ENCODE measurements at regions not wholly inside any gene's neighbourhood (a gene's known extent, or its start where the extent isn't known, plus 50 kb on each side); places are given as distances from the start of the nearest gene placed in this dataset.
"Not testable (repeated sequence)": the region's sequence is repeated elsewhere in the genome, so short reads cannot be mapped to it uniquely, and the experiment has no call there.

GRCh38 chr3:110362751-110363150, 708.9 kb upstream of the NECTIN3 start:
- DNase-seq (ENCODE audit: low spot score): no peak
- Mint-ChIP-seq H3K4me3 (no peak overlapping the region), H3K27ac (no peak overlapping the region), H3K27me3 (no peaks in the 10 kb centered on the region), H3K36me3 (no peaks in the 10 kb centered on the region), H3K9me3 (peaks cover 6% of the 10 kb centered on the region), H3K4me1 (ENCODE audit: low read depth in 2 of 2) (no peaks in the 10 kb centered on the region)
- ATAC-seq: no peak

DNA sequence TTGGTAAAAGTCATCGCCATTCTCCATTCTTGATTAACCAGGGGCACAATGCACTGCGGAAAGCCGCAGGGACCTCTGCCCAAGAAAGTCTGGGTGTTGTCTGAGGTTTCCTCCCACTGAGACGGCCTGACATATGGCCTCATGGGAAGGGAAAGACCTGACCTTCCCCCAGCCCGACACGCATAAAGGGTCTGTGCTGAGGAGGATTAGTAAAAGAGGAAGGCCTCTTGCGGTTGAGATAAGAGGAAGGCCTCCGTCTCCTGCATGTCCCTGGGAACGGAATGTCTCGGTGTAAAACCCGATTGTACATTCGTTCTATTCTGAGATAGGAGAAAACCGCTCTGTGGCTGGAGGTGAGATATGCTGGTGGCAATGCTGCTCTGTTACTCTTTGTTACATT, 704.3 kb upstream of the NECTIN3 start:
- not testable (repeated sequence) for H3K4me1 Mint-ChIP-seq (ENCODE audit: low read depth in 2 of 2); H3K27ac Mint-ChIP-seq; H3K36me3 Mint-ChIP-seq; DNase-seq (ENCODE audit: low spot score); H3K27me3 Mint-ChIP-seq; ATAC-seq; H3K4me3 Mint-ChIP-seq
- peaks cover 13% of the 10 kb centered on the region for H3K9me3 Mint-ChIP-seq

GRCh38 chr3:110375751-110376518, 695.7 kb upstream of the NECTIN3 start:
- no peak overlapping the region for H3K27ac Mint-ChIP-seq
- no peaks in the 10 kb centered on the region for H3K4me1 Mint-ChIP-seq (ENCODE audit: low read depth in 2 of 2)
- peaks cover 13% of the 10 kb centered on the region for H3K9me3 Mint-ChIP-seq
- H3K27me3 Mint-ChIP-seq: no peaks in the 10 kb centered on the region
- no peak overlapping the region for H3K4me3 Mint-ChIP-seq
- no peak for DNase-seq (ENCODE audit: low spot score)
- H3K36me3 Mint-ChIP-seq: no peaks in the 10 kb centered on the region
- no peak for ATAC-seq

DNA sequence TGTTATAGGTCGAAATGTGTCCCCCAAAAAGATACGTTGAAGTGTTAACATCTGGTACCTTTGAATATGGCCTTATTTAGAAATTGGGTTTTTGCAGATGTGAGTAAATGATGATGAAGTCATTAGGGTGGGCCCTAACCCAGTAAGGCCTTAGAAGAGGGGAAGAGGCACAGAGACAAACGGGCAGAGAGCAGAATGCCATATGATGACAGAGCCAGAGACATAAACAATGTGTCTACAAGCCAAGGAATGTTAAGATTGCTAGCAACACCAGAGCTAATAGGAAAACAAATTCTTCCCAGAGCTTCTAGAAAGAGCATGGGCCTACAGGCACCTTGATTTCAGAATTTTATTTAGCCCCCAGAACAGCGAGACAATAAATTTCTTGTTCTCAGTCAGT, 693.1 kb upstream of the NECTIN3 start:
- H3K9me3 Mint-ChIP-seq: peaks cover 4% of the 10 kb centered on the region
- no peaks in the 10 kb centered on the region for H3K4me1 Mint-ChIP-seq (ENCODE audit: low read depth in 2 of 2)
- DNase-seq (ENCODE audit: low spot score) (no peak), ATAC-seq (no peak)
- no peak overlapping the region for H3K4me3 Mint-ChIP-seq
- H3K27ac Mint-ChIP-seq: no peak overlapping the region
- H3K36me3 Mint-ChIP-seq: no peaks in the 10 kb centered on the region
- H3K27me3 Mint-ChIP-seq: no peaks in the 10 kb centered on the region

- no peak overlapping the region for H3K4me3 Mint-ChIP-seq
- no peak for ATAC-seq
- H3K9me3 Mint-ChIP-seq: peaks cover 5% of the 10 kb centered on the region
- no peak for DNase-seq (ENCODE audit: low spot score)
- H3K27me3 Mint-ChIP-seq: no peaks in the 10 kb centered on the region
- no peaks in the 10 kb centered on the region for H3K36me3 Mint-ChIP-seq
- no peaks in the 10 kb centered on the region for H3K4me1 Mint-ChIP-seq (ENCODE audit: low read depth in 2 of 2)
- H3K27ac Mint-ChIP-seq: no peak overlapping the region
Observed at GRCh38 chr3:110381992-110382391, 689.6 kb upstream of the NECTIN3 start.

- DNase-seq (ENCODE audit: low spot score): no peak
- no peak overlapping the region for H3K27ac Mint-ChIP-seq
- no peak for ATAC-seq
Observed at GRCh38 chr3:110383356-110383755, 688.3 kb upstream of the NECTIN3 start.

GRCh38 chr3:110384601-110385000, 687.0 kb upstream of the NECTIN3 start:
- DNase-seq (ENCODE audit: low spot score): no peak
- H3K27ac Mint-ChIP-seq: no peak overlapping the region
- no peaks in the 10 kb centered on the region for H3K27me3 Mint-ChIP-seq
- no peak overlapping the region for H3K4me3 Mint-ChIP-seq
- no peaks in the 10 kb centered on the region for H3K36me3 Mint-ChIP-seq
- no peaks in the 10 kb centered on the region for H3K4me1 Mint-ChIP-seq (ENCODE audit: low read depth in 2 of 2)
- no peak for ATAC-seq
- peaks cover 5% of the 10 kb centered on the region for H3K9me3 Mint-ChIP-seq

More at GRCh38 chr3:110383356-110383755, 688.3 kb upstream of the NECTIN3 start:
- H3K9me3 Mint-ChIP-seq: peaks cover 5% of the 10 kb centered on the region
- H3K27me3 Mint-ChIP-seq: no peaks in the 10 kb centered on the region
- H3K4me3 Mint-ChIP-seq: no peak overlapping the region
- no peaks in the 10 kb centered on the region for H3K36me3 Mint-ChIP-seq
- no peaks in the 10 kb centered on the region for H3K4me1 Mint-ChIP-seq (ENCODE audit: low read depth in 2 of 2)

DNA sequence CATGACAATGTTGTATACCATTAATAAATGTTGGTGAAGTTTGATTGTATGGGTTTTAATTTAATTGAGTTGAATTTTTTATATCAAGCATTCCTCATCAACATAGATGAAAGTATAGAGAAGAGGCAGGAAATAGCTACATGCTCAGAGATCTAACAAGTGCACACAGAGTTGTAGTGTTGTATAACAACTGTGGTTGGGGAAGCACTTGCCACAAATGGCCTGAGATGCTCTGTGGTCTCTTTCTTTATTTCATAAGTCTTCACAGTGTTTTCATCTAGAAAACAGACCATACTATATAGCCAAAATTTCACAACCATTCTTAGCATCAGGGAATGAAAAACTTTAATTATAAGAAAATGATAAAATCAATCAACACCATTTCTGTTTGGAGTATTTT, 682.6 kb upstream of the NECTIN3 start:
- no peak overlapping the region for H3K4me3 Mint-ChIP-seq
- H3K4me1 Mint-ChIP-seq (ENCODE audit: low read depth in 2 of 2): no peaks in the 10 kb centered on the region
- H3K36me3 Mint-ChIP-seq: no peaks in the 10 kb centered on the region
- H3K9me3 Mint-ChIP-seq: peaks cover 8% of the 10 kb centered on the region
- H3K27me3 Mint-ChIP-seq: no peaks in the 10 kb centered on the region
- DNase-seq (ENCODE audit: low spot score) (no peak), ATAC-seq (no peak)
- no peak overlapping the region for H3K27ac Mint-ChIP-seq

DNA sequence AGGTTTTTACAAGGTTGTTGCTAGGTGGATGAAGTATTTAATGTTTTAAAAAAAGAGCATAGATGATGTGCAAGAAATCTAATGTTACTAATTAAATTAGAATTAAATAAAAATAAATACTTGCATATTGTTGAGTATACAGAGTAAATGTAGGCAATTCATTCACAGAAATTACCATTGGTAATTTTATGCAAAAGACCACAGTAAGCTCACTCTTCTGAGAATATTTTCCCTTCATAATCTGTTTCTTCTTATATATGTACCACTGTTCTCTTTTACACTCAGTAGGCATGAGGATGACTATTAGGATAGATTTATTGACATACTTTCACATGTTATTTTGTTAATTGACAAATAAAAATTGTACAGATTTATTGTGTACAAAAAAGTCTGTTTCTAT, 681.2 kb upstream of the NECTIN3 start:
- H3K27me3 Mint-ChIP-seq: no peaks in the 10 kb centered on the region
- no peak overlapping the region for H3K4me3 Mint-ChIP-seq
- no peak for ATAC-seq

DNA sequence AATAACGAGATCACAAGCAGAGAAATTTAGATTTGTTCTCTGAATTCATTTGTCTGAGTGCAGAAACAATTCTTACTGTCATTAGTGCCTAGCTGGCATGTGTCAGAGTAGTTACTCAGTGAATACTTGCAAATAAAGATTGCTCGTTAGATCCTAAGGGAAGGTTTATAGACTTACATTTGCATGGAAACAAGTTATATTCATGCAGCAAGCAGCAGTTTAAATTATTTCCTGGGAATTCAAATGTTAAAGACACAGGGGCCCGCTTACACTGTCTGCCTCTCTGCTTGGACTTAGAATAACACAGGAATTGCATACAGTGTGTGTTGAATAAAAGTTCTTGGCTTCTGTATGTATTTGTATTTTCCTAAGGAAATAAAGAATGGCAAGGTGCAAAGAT, 680.6 kb upstream of the NECTIN3 start:
- no peaks in the 10 kb centered on the region for H3K27me3 Mint-ChIP-seq
- DNase-seq (ENCODE audit: low spot score) (no peak), ATAC-seq (no peak)
- H3K27ac Mint-ChIP-seq: no peak overlapping the region
- H3K9me3 Mint-ChIP-seq: peaks cover 12% of the 10 kb centered on the region
- H3K4me3 Mint-ChIP-seq: no peak overlapping the region
- H3K36me3 Mint-ChIP-seq: no peaks in the 10 kb centered on the region
- no peaks in the 10 kb centered on the region for H3K4me1 Mint-ChIP-seq (ENCODE audit: low read depth in 2 of 2)

More for the DNA sequence above, 681.2 kb upstream of the NECTIN3 start:
- Mint-ChIP-seq H3K36me3 (no peaks in the 10 kb centered on the region), H3K27ac (no peak overlapping the region), H3K9me3 (peaks cover 13% of the 10 kb centered on the region), H3K4me1 (ENCODE audit: low read depth in 2 of 2) (no peaks in the 10 kb centered on the region)
- DNase-seq (ENCODE audit: low spot score): no peak

DNA sequence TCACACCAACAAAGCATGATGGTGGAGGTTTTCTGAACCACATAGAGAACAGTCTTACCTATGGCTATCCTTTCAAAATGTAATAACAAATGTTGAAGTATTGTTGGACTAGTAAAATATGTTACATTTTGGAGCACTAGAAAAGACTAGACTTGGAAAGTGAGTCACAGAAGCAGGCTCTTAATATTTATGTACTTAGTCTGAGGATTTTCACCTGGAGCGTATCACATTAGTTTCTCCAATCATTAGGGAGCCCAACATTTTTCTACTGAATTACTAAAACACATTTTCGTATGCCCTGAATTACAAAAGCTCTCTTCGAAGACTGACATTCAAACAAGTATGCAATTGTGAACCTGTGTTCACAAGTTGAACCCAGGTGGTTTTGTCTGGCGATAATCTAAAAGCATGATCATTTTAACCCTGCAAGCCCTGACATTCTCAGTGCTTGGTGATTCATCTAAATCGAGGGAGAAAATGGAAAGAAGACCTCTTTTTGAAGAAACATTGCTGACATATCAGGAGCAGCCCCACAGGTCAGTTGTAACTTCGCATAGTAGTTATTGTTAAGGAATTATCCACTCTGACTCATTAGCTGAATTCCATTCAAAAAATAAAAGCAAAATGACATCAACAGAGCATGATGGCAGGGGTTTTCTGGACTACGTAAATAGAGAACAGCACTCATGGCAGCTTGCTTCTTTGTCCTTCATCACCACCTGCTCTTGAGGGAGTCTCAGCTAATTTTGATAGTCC, 679.8 kb upstream of the NECTIN3 start:
- DNase-seq (ENCODE audit: low spot score) (no peak), ATAC-seq (no peak)
- no peak overlapping the region for H3K27ac Mint-ChIP-seq
- peaks cover 11% of the 10 kb centered on the region for H3K9me3 Mint-ChIP-seq
- no peaks in the 10 kb centered on the region for H3K36me3 Mint-ChIP-seq
- no peaks in the 10 kb centered on the region for H3K4me1 Mint-ChIP-seq (ENCODE audit: low read depth in 2 of 2)
- no peak overlapping the region for H3K4me3 Mint-ChIP-seq
- H3K27me3 Mint-ChIP-seq: no peaks in the 10 kb centered on the region

DNA sequence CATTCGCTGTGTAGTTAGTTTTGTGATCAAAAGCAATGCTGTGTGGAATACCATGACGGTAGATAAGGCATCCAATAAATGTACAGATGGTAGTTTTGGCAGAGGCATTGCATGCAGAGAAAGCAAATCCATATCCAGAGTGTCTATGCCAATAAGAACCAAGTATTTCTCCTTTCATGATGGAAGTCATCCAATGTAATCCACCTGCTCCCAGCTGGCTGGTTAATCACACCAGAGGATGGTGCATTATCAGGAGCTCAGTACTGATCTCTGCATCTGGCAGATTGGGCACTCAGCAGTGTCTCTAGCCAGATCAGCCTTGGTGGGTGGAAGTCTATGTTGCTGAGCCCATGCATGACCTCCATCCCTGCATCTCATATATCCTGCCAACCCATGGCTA, 677.7 kb upstream of the NECTIN3 start:
- Mint-ChIP-seq H3K27me3 (no peaks in the 10 kb centered on the region), H3K9me3 (peaks cover 15% of the 10 kb centered on the region), H3K4me1 (ENCODE audit: low read depth in 2 of 2) (no peaks in the 10 kb centered on the region), H3K27ac (no peak overlapping the region), H3K36me3 (no peaks in the 10 kb centered on the region), H3K4me3 (no peak overlapping the region)
- DNase-seq (ENCODE audit: low spot score): no peak
- ATAC-seq: no peak

- H3K27me3 Mint-ChIP-seq: no peaks in the 10 kb centered on the region
- H3K4me1 Mint-ChIP-seq (ENCODE audit: low read depth in 2 of 2): no peaks in the 10 kb centered on the region
- H3K36me3 Mint-ChIP-seq: no peaks in the 10 kb centered on the region
Observed at GRCh38 chr3:110397115-110397514, 674.5 kb upstream of the NECTIN3 start.

GRCh38 chr3:110400315-110400714, 671.3 kb upstream of the NECTIN3 start:
- Mint-ChIP-seq H3K27me3 (no peaks in the 10 kb centered on the region), H3K36me3 (no peaks in the 10 kb centered on the region), H3K9me3 (peaks cover 23% of the 10 kb centered on the region), H3K4me3 (no peak overlapping the region), H3K27ac (no peak overlapping the region), H3K4me1 (ENCODE audit: low read depth in 2 of 2) (no peaks in the 10 kb centered on the region)
- ATAC-seq (no peak), DNase-seq (ENCODE audit: low spot score) (no peak)

More at GRCh38 chr3:110397115-110397514, 674.5 kb upstream of the NECTIN3 start:
- Mint-ChIP-seq H3K4me3 (no peak overlapping the region), H3K9me3 (peaks cover 31% of the 10 kb centered on the region), H3K27ac (no peak overlapping the region)
- DNase-seq (ENCODE audit: low spot score): no peak
- no peak for ATAC-seq
